Naive thymus-derived CD8-positive, alpha-beta T cell (primary cell): ENCODE measurements at regions not wholly inside any gene's neighbourhood (a gene's known extent, or its start where the extent isn't known, plus 50 kb on each side); places are given as distances from the start of the nearest gene placed in this dataset.

Source experiments
- ATAC-seq, 2 donors: fragments of 150-1000 bp; cut with Tn5 transposase in 1 of 2; sonication (Bioruptor Pico), chemical (Tn5 transposase) in 1 of 2; 1 replicate in 1 of 2; 2 replicates in 1 of 2; pipeline ENCODE4 v1.10.0; 2021; ENCODE audit warnings: mild to moderate bottlenecking in 2 of 2, moderate library complexity in 2 of 2
- POLR2A ChIA-PET: fragments of 350-600 bp; sonication (Branson Sonifier 250); formaldehyde crosslinking; loops from one replicate; lab custom pipeline; 2021; ENCODE audit warnings: antibody characterized with exemption; lab: Charles Lee
- DNase-seq, 10 donors: peaks; one replicate each; pipeline versions ENCODE4 v3.0.0 to v3.0.0-alpha.2; 2020 to 2022
- H3K27ac Mint-ChIP-seq, 10 donors: one replicate each; pipeline ENCODE4 v1.8.0; 2020 to 2022; ENCODE audit warnings: mild to moderate bottlenecking in 10 of 10, mixed read lengths in 10 of 10, moderate library complexity in 4 of 10, inconsistent platforms in 1 of 10
- H3K27me3 Mint-ChIP-seq, 5 donors: one replicate each; pipeline ENCODE4 v1.8.0; 2021 to 2022; ENCODE audit warnings: mixed read lengths in 5 of 5
- H3K36me3 Mint-ChIP-seq, 3 donors: one replicate each; pipeline ENCODE4 v1.8.0; 2020 to 2022; ENCODE audit warnings: mixed read lengths in 3 of 3, mild to moderate bottlenecking in 2 of 3, inconsistent platforms in 1 of 3
- H3K4me1 Mint-ChIP-seq, 4 donors: one replicate each; pipeline ENCODE4 v1.8.0; 2021 to 2022; ENCODE audit warnings: mixed read lengths in 4 of 4
- H3K4me3 Mint-ChIP-seq, 10 donors: one replicate each; pipeline ENCODE4 v1.8.0; 2020 to 2022; ENCODE audit warnings: mild to moderate bottlenecking in 10 of 10, mixed read lengths in 10 of 10, moderate library complexity in 6 of 10, inconsistent platforms in 1 of 10
- H3K9me3 Mint-ChIP-seq, 9 donors: one replicate each; pipeline ENCODE4 v1.8.0; 2020 to 2022; ENCODE audit warnings: mixed read lengths in 9 of 9, mild to moderate bottlenecking in 3 of 9, inconsistent platforms in 1 of 9, moderate library complexity in 1 of 9

GRCh38 chr3:64316971-64317370, 91.7 kb upstream of the PRICKLE2 start:
- peaks cover 0 to 4% (median 0%) of the 10 kb centered on the region in 9 donors for H3K9me3 Mint-ChIP-seq
- no peak overlapping the region for H3K4me3 Mint-ChIP-seq
- POLR2A ChIA-PET, result no interaction called here
- H3K27me3 Mint-ChIP-seq, result no peaks in the 10 kb centered on the region
- no peaks in the 10 kb centered on the region for H3K4me1 Mint-ChIP-seq
- no peak for DNase-seq
- no peak for ATAC-seq
- H3K36me3 Mint-ChIP-seq, result no peaks in the 10 kb centered on the region
- no peak overlapping the region for H3K27ac Mint-ChIP-seq

- ATAC-seq (no peak), DNase-seq (no peak)
- POLR2A ChIA-PET, result no interaction called here
- Mint-ChIP-seq H3K27ac (no peak overlapping the region), H3K4me3 (no peak overlapping the region), H3K27me3 (peaks cover 0 to 2% (median 0%) of the 10 kb centered on the region in 5 donors), H3K4me1 (no peaks in the 10 kb centered on the region), H3K36me3 (no peaks in the 10 kb centered on the region), H3K9me3 (peaks cover 0 to 4% (median 0%) of the 10 kb centered on the region in 9 donors)
These were observed 86.3 kb upstream of the PRICKLE2 start for GRCh38 chr3:64311424-64312061.

GRCh38 chr3:64308931-64309330, 83.7 kb upstream of the PRICKLE2 start:
- H3K4me1 Mint-ChIP-seq, result no peaks in the 10 kb centered on the region
- no peak overlapping the region for H3K27ac Mint-ChIP-seq
- DNase-seq (no peak), ATAC-seq (no peak)
- no peak overlapping the region for H3K4me3 Mint-ChIP-seq
- no peaks in the 10 kb centered on the region for H3K36me3 Mint-ChIP-seq
- peaks cover 0 to 2% (median 0%) of the 10 kb centered on the region in 5 donors for H3K27me3 Mint-ChIP-seq
- peaks cover 0 to 4% (median 0%) of the 10 kb centered on the region in 9 donors for H3K9me3 Mint-ChIP-seq
- POLR2A ChIA-PET, result no interaction called here

GRCh38 chr3:64306745-64307144, 81.5 kb upstream of the PRICKLE2 start:
- no peaks in the 10 kb centered on the region for H3K4me1 Mint-ChIP-seq
- no peak for DNase-seq
- H3K27ac Mint-ChIP-seq, result no peak overlapping the region
- H3K36me3 Mint-ChIP-seq, result no peaks in the 10 kb centered on the region
- POLR2A ChIA-PET, result no interaction called here
- ATAC-seq, result no peak
- peaks cover 0 to 2% (median 0%) of the 10 kb centered on the region in 5 donors for H3K27me3 Mint-ChIP-seq
- peaks cover 0 to 2% (median 0%) of the 10 kb centered on the region in 9 donors for H3K9me3 Mint-ChIP-seq
- H3K4me3 Mint-ChIP-seq, result no peak overlapping the region

GRCh38 chr3:64305731-64306130, 80.5 kb upstream of the PRICKLE2 start:
- Mint-ChIP-seq H3K4me1 (no peaks in the 10 kb centered on the region), H3K4me3 (no peak overlapping the region), H3K27me3 (peaks cover 0 to 4% (median 0%) of the 10 kb centered on the region in 5 donors), H3K9me3 (peaks cover 0 to 4% (median 0%) of the 10 kb centered on the region in 9 donors), H3K27ac (no peak overlapping the region), H3K36me3 (no peaks in the 10 kb centered on the region)
- ATAC-seq, result no peak
- POLR2A ChIA-PET, result no interaction called here
- no peak for DNase-seq

- POLR2A ChIA-PET, result no interaction called here
These were observed 79.7 kb upstream of the PRICKLE2 start for GRCh38 chr3:64304828-64305410.

GRCh38 chr3:64303881-64304280, 78.6 kb upstream of the PRICKLE2 start:
- H3K9me3 Mint-ChIP-seq, result peaks cover 0 to 4% (median 0%) of the 10 kb centered on the region in 9 donors
- no peaks in the 10 kb centered on the region for H3K4me1 Mint-ChIP-seq
- H3K36me3 Mint-ChIP-seq, result no peaks in the 10 kb centered on the region
- H3K4me3 Mint-ChIP-seq, result no peak overlapping the region
- POLR2A ChIA-PET, result no interaction called here
- ATAC-seq (no peak), DNase-seq (no peak)
- H3K27ac Mint-ChIP-seq, result no peak overlapping the region
- peaks cover 0 to 6% (median 0%) of the 10 kb centered on the region in 5 donors for H3K27me3 Mint-ChIP-seq

More at GRCh38 chr3:64304828-64305410, 79.7 kb upstream of the PRICKLE2 start:
- no peaks in the 10 kb centered on the region for H3K4me1 Mint-ChIP-seq
- H3K36me3 Mint-ChIP-seq, result no peaks in the 10 kb centered on the region
- H3K27me3 Mint-ChIP-seq, result peaks cover 0 to 6% (median 0%) of the 10 kb centered on the region in 5 donors
- peaks cover 0 to 4% (median 0%) of the 10 kb centered on the region in 9 donors for H3K9me3 Mint-ChIP-seq
- ATAC-seq, result no peak
- no peak overlapping the region for H3K27ac Mint-ChIP-seq
- no peak overlapping the region for H3K4me3 Mint-ChIP-seq
- no peak for DNase-seq

- Mint-ChIP-seq H3K9me3 (peaks cover 0 to 4% (median 0%) of the 10 kb centered on the region in 9 donors), H3K36me3 (no peaks in the 10 kb centered on the region), H3K4me1 (no peaks in the 10 kb centered on the region), H3K27ac (no peak overlapping the region), H3K27me3 (peaks cover 0 to 8% (median 0%) of the 10 kb centered on the region in 5 donors), H3K4me3 (no peak overlapping the region)
- ATAC-seq, result no peak
- POLR2A ChIA-PET, result no interaction called here
- DNase-seq, result no peak
These were observed 78.1 kb upstream of the PRICKLE2 start for GRCh38 chr3:64303401-64303800.

- DNase-seq (no peak), ATAC-seq (no peak)
- POLR2A ChIA-PET, result no interaction called here
- H3K27ac Mint-ChIP-seq, result no peak overlapping the region
- H3K4me1 Mint-ChIP-seq, result no peaks in the 10 kb centered on the region
- H3K36me3 Mint-ChIP-seq, result peaks cover 0 to 5% (median 0%) of the 10 kb centered on the region in 3 donors
- peaks cover 0 to 20% (median 6%) of the 10 kb centered on the region in 9 donors for H3K9me3 Mint-ChIP-seq
- no peak overlapping the region for H3K4me3 Mint-ChIP-seq
- peaks cover 0 to 10% (median 0%) of the 10 kb centered on the region in 5 donors for H3K27me3 Mint-ChIP-seq
These were observed 76.2 kb upstream of the PRICKLE2 start for GRCh38 chr3:64301476-64301875.

GRCh38 chr3:64300790-64301423, 75.6 kb upstream of the PRICKLE2 start:
- H3K27me3 Mint-ChIP-seq, result peaks cover 0 to 10% (median 0%) of the 10 kb centered on the region in 5 donors
- H3K4me1 Mint-ChIP-seq, result no peaks in the 10 kb centered on the region
- no peak overlapping the region for H3K4me3 Mint-ChIP-seq
- no peak overlapping the region for H3K27ac Mint-ChIP-seq
- POLR2A ChIA-PET, result no interaction called here
- peaks cover 0 to 5% (median 0%) of the 10 kb centered on the region in 3 donors for H3K36me3 Mint-ChIP-seq
- DNase-seq (no peak), ATAC-seq (no peak)
- peaks cover 0 to 20% (median 6%) of the 10 kb centered on the region in 9 donors for H3K9me3 Mint-ChIP-seq

- ATAC-seq, result no peak
- Mint-ChIP-seq H3K4me1 (no peaks in the 10 kb centered on the region), H3K4me3 (no peak overlapping the region), H3K36me3 (peaks cover 0 to 5% (median 0%) of the 10 kb centered on the region in 3 donors), H3K27ac (no peak overlapping the region), H3K9me3 (peaks cover 0 to 20% (median 6%) of the 10 kb centered on the region in 9 donors), H3K27me3 (peaks cover 0 to 10% (median 0%) of the 10 kb centered on the region in 5 donors)
- POLR2A ChIA-PET, result no interaction called here
- no peak for DNase-seq
These were observed 73.9 kb upstream of the PRICKLE2 start for GRCh38 chr3:64299206-64299605.

- Mint-ChIP-seq H3K9me3 (peaks cover 0 to 28% (median 6%) of the 10 kb centered on the region in 9 donors), H3K4me3 (no peak overlapping the region), H3K4me1 (no peaks in the 10 kb centered on the region), H3K27me3 (peaks cover 0 to 13% (median 10%) of the 10 kb centered on the region in 5 donors), H3K27ac (no peak overlapping the region), H3K36me3 (peaks cover 0 to 5% (median 0%) of the 10 kb centered on the region in 3 donors)
- ATAC-seq, result no peak
- POLR2A ChIA-PET, result no interaction called here
- no peak for DNase-seq
These were observed 72.3 kb upstream of the PRICKLE2 start for GRCh38 chr3:64297563-64297962.

GRCh38 chr3:64295594-64295993, 70.3 kb upstream of the PRICKLE2 start:
- peak overlapping the region in 1 of 10 donors; percentile 16 for H3K27ac Mint-ChIP-seq
- POLR2A ChIA-PET, result no interaction called here
- ATAC-seq (no peak), DNase-seq (no peak)
- peaks cover 0 to 5% (median 0%) of the 10 kb centered on the region in 3 donors for H3K36me3 Mint-ChIP-seq
- peaks cover 0 to 28% (median 6%) of the 10 kb centered on the region in 9 donors for H3K9me3 Mint-ChIP-seq
- no peak overlapping the region for H3K4me3 Mint-ChIP-seq
- peaks cover 0 to 13% (median 6%) of the 10 kb centered on the region in 5 donors for H3K27me3 Mint-ChIP-seq
- no peaks in the 10 kb centered on the region for H3K4me1 Mint-ChIP-seq
